Breast epithelium (tissue), 3 donors: ENCODE measurements at regions not wholly inside any gene's neighbourhood (a gene's known extent, or its start where the extent isn't known, plus 50 kb on each side); places are given as distances from the start of the nearest gene placed in this dataset.

ENCODE experiments used
- POLR2A ChIP-seq: fragments of 450-650 bp; IDR thresholded peaks from one replicate; pipeline ENCODE4 v1.6.1; 2016; ENCODE audit warnings: antibody characterized with exemption, mild to moderate bottlenecking, moderate library complexity
- POLR2AphosphoS5 ChIP-seq, 3 donors: sonication (generic); formaldehyde crosslinking; IDR thresholded peaks; one replicate each; pipeline ENCODE4 v1.6.1; 2017; ENCODE audit warnings: antibody characterized with exemption in 3 of 3

DNA sequence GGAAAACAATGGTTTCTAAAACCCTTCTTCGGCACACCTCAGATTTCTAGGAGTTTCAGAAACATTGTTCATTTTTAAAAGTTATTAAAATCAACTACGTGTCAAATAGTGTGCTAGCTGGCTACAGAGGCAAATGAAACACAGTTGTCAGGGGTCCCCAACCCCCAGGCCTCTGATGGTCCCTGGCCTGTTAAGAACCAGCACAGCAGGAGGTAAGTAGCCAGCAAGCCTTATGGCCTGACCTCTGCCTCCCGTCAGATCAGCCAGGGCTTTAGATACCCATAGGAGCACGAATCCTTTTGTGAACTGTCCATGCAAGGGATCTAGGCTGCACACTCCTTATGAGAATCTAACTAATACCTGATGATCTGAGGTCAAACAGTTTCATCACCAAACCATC is 648.2 kb downstream of the FAM181B start:
- TF ChIP-seq POLR2A (no peak), POLR2AphosphoS5 (IDR thresholded peaks at IDR 0.05) (no peak)
